ENCODE measurements at regions not wholly inside any gene's neighbourhood (a gene's known extent, or its start where the extent isn't known, plus 50 kb on each side); places are given as distances from the start of the nearest gene placed in this dataset.

DNA sequence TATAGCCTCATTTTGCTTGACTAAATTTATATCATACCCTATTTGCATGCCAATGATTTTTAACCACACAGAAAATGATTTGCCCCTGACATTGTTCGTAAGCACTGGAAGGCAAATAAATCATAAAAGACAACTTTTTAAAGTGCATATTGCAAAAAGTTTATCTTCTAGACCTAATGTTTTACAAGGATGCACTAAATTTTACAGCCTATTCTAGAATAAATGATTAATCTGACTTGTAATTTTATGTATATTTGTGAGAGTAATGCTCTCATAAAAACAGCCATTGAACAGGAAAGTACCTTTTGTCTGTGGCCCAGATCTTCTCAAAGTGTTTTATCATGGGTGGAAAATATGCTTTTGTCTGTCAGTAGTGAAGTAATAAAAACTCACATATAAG lies 546.6 kb downstream of the EPHA3 start:
- TF ChIP-seq YY1 (IDR thresholded peaks at IDR 0.05; ENCODE audit: insufficient read depth, insufficient read length) (no peak), ZNF274 (IDR thresholded peaks at IDR 0.05; ENCODE audit: low read depth, low read length) (no peak)
